Amniotic epithelial cell (primary cell): ENCODE measurements at regions not wholly inside any gene's neighbourhood (a gene's known extent, or its start where the extent isn't known, plus 50 kb on each side); places are given as distances from the start of the nearest gene placed in this dataset.
"Not testable (repeated sequence)": the region's sequence is repeated elsewhere in the genome, so short reads cannot be mapped to it uniquely, and the experiment has no call there.

Experiments used
- DNase-seq: peaks from one replicate; pipeline ENCODE4 v3.0.0-alpha.2; 2010; ENCODE audit warnings: low read depth

- no peak for DNase-seq
Measured at GRCh38 chr11:93032580-93032979, 63.1 kb downstream of the MTNR1B start.

DNA sequence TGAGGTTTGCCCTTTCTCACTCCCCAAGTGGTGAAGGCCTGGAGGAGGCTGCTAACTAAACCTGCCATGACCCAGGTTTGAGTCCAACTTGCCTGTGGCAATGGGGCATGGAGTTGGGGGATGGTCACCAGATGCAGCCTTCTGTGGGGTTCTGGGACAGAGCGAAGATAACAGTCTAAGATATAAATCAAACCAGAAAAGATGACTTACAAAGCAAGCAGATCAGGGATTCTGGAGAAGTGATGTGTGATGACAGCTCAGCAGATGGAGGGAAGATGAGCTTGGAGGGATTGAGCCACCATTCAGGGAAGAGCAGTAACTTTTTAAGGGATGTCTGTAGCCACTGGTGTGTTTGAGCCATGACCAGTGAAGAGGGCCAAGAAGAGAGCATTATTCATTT, 63.6 kb downstream of the MTNR1B start:
- no peak for DNase-seq

GRCh38 chr11:93034031-93034722, 64.7 kb downstream of the MTNR1B start:
- peak; percentile 58 for DNase-seq

DNA sequence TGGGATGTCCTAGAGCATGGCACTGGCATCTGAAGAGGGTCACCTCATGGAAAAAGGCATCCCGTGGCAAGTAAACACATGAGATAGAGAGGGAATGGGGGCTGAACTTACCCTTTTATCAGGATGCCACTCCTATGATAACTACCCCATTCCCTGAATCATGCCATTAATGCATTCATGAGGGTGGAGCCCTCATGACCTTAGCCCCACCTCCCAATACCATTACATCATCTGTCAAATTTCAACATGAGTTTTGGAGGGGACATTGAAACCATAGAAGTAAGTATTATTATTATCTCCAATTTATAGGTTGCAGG, 65.2 kb downstream of the MTNR1B start:
- no peak for DNase-seq

DNA sequence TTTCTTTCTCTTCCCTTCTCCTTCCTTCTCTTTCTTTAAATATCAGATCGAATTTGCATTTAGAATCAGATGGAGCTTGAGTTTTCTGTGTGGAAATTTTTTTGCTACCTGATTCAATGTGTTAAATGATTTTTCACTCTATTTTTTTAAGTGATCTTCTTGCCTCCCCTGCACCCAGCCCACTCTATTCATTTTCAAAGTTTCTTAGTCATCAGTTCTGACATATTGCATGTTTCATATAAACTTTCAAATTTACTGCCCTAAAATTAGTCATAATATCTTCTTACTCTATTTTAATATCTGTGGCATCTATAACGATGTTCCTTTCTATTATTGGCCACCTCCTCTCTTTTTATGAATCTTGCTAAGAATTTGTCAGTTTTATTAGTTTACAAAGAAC, 69.1 kb downstream of the MTNR1B start:
- DNase-seq: no peak

GRCh38 chr11:93039531-93040240, 70.2 kb downstream of the MTNR1B start:
- DNase-seq: no peak

DNA sequence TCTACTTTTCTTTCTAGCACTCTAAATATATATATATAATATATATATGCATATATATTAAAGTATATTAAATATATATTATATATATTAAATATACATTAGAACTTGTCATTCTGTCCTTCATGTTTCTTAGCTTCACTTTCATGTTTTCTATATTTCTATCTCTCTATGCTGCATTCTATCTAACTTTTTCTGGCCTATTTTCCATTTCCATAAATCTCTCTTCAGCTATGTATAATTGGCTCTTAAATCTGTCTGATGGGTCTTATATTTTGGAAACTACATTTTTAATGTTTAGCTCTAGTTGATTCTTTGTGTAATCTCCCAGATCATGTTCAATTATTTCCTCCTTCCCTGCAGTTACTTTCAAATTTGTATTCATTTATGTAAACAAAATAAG, 72.2 kb downstream of the MTNR1B start:
- no peak for DNase-seq

DNA sequence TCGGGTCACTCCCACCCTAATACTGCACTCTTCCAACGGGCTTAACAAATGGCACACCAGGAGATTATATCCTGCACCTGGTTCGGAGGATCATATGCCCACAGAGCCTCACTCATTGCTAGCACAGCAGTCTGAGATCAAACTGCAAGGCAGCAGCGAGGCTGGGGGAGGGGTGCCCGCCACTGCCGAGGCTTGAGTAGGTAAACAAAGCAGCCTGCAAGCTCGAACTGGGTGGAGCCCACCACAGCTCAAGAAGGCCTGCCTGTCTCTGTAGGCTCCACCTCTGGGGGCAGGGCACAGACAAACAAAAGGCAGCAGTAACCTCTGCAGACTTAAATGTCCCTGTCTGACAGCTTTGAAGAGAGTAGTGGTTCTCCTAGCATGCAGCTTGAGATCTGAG, 73.7 kb downstream of the MTNR1B start:
- DNase-seq: not testable (repeated sequence)

GRCh38 chr11:93049740-93050139, 80.3 kb downstream of the MTNR1B start:
- no peak for DNase-seq

GRCh38 chr11:93051186-93051585, 81.7 kb downstream of the MTNR1B start:
- DNase-seq: peak; percentile 36

GRCh38 chr11:93053864-93054263, 84.4 kb downstream of the MTNR1B start:
- no peak for DNase-seq

- DNase-seq: peak; percentile 34
Measured at GRCh38 chr11:93054279-93054678, 84.8 kb downstream of the MTNR1B start.

DNA sequence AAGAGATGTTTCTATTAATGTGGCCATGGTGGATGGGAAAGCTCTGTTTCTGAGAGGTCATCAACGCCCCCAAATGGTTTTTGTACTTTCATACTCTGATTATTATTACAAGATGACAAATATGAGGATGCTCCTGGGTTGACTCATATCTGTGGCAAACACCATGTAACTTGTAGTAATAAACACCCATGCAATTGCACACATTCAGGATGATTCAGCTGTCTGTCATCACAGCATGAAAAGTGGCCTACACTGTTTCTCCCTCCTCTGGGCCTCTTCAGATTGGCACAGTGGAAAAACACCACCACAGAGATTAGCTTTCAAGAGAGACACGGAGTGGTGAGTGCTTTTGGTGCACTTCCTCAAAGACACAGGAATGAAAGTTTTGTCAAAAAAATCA, 85.4 kb downstream of the MTNR1B start:
- DNase-seq: peak; percentile 98

GRCh38 chr11:93059117-93059957, 89.9 kb downstream of the MTNR1B start:
- peak; percentile 79 for DNase-seq

- peak; percentile 14 for DNase-seq
Measured at GRCh38 chr11:93063086-93063485, 93.6 kb downstream of the MTNR1B start.

GRCh38 chr11:93065074-93065674, 95.7 kb downstream of the MTNR1B start:
- peak; percentile 50 for DNase-seq

- no peak for DNase-seq
Measured at GRCh38 chr11:93067881-93068390, 98.5 kb downstream of the MTNR1B start.

DNA sequence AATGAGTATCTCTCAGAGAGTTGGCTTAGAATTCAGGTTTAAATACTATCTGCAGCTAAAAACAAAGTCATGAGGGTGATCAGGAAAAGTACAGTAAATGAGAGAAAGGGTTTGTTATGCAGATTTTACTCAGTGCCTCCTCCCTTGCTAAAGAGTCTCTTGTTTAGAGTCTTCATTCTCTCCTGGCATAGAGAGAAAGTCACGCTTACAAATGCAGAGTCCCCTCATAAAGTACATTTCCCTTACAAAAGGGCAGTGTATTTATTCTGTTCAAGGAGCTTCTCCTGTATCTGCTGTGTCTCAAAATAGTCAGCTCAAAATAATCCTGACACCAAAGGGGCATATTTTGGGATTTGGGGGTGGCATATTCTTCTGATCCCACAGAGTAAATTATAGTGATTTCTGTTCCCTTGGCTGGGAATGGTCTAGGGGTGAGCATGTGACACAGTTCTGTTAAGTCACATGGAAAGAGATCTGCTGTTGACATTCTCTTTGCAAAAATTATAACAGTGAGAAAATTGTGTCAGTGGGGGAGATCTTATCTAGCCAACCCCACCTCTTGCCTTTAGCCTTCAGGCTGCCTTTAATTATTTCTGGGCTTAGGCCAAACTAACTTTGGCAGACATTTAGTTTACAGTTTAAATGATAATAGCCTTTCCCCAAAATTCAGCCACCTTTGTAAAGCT, 102.9 kb downstream of the MTNR1B start:
- DNase-seq: no peak

DNA sequence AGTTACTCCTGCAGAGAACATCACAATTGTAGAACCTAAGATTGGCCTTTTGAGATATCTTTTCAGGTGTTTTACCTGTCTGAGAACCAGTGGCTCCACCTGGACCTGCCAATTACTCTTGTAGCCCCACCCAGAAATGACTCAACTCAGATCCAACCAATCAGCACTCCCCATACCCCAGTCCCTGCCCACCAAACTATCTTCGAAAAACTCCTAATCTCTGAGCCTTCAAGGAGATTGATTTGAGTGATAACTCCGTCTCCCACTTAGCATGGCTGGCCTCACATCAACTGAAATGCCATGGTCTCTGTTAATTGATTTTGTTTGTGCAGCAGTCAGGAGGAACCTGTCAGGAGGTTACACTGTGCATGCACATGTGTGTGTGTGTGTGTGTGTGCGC, 103.6 kb downstream of the MTNR1B start:
- DNase-seq: no peak

DNA sequence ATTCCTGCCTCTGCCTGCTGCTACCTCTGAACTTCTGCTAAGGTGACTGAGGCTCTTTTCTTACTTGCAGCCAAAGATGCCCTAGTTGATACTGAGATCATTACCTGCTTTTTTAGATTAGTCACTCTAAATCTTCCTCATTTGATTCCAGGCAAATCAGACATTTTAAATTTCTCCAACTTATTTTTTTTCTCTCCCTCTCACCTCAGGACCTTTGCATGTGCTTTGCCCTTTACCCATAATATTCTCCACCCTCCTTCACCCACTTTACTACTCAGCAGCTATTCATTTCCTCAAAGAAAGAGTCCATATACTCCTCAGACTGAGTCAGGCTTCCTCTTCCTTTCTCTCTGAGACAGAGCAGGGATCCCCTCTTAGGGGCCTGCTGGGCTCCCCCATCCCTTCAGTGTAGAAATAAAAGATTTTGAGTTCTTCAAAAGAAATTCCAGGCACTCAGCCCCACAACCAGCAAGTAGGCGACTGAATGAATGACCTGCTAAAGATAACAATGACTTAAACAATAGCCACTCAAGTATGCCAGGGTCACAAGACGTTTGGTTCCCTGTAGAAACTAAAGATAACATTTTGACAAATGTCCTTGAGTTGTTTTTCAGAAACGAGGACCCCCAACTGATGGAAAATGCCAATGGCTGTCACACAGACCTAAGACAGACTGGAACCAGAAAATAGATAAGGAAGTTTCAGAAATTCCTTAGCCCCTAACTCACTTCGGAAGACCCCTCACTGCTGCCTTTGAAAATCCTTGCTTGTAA, 104.2 kb downstream of the MTNR1B start:
- DNase-seq: no peak

GRCh38 chr11:93074352-93074751, 104.9 kb downstream of the MTNR1B start:
- no peak for DNase-seq
